Prostate gland (tissue), 2 donors: ENCODE measurements at regions not wholly inside any gene's neighbourhood (a gene's known extent, or its start where the extent isn't known, plus 50 kb on each side); places are given as distances from the start of the nearest gene placed in this dataset.

Experiments used
- CTCF ChIP-seq, 4 experiments: fragments of 200-600 bp in 2 of 4; fragments of 450-650 bp in 2 of 4; sonication (generic) in 2 of 4; IDR thresholded peaks; 1 replicate in 3 of 4; 2 replicates in 1 of 4; pipeline ENCODE4 v1.5.1; 2016 to 2019; ENCODE audit warnings: antibody characterized with exemption in 4 of 4, mild to moderate bottlenecking in 2 of 4, moderate library complexity in 2 of 4
- POLR2A ChIP-seq: fragments of 450-650 bp; IDR thresholded peaks from one replicate; pipeline ENCODE4 v1.6.1; 2016; ENCODE audit warnings: antibody characterized with exemption, mild to moderate bottlenecking

- no peak for TF ChIP-seq POLR2A
- TF ChIP-seq CTCF (IDR thresholded peaks at IDR 0.05) = no peak
Observed at GRCh38 chr2:41725901-41726300, 321.9 kb upstream of the PKDCC start.
